COLO829 (cell line): ENCODE measurements at regions not wholly inside any gene's neighbourhood (a gene's known extent, or its start where the extent isn't known, plus 50 kb on each side); places are given as distances from the start of the nearest gene placed in this dataset.

Experiments used
- DNase-seq: peaks from one replicate; pipeline ENCODE4 v3.0.0; 2012; ENCODE audit warnings: low spot score

DNA sequence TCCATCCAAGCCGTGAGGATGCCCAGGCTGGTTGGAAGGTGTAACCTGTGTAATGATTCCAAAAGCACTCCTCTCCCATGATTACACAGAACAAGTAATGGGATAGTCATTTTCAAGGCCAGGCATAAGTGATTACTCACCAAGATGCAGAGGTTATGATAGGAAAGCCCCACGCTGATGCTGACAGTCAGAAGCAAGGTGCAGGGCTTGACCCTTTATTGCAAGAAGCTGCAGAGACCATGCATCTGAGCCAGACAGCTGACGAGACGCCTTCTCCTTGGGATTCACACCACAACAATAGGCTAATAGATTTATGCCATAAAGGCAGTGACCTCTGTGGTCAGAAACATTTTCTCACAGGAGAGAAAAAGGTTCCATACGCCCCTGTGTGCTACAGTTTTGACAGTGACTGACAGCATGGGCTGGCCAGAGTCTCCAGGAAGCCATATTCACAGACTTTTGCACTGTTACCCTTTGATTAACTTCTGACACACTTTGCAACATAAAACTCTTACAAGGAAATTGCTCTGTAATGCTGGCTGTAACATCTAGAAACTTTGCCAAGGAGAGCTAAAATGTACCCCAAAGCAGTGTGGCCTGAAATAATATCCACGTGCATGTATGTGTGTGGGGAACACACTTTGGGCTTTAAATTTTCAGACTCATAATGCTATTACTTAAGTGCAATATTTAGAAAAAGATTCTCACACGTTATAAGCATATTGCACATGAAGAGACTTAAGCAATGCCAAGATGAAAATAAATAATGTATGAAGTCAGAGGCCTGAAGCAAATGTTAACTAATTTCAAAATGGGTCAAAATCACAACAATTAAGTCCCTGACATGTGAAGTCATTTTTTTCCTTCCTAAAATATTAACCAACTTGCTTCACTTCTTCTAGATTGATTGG, 1079.0 kb upstream of the TENM4 start:
- DNase-seq = no peak

DNA sequence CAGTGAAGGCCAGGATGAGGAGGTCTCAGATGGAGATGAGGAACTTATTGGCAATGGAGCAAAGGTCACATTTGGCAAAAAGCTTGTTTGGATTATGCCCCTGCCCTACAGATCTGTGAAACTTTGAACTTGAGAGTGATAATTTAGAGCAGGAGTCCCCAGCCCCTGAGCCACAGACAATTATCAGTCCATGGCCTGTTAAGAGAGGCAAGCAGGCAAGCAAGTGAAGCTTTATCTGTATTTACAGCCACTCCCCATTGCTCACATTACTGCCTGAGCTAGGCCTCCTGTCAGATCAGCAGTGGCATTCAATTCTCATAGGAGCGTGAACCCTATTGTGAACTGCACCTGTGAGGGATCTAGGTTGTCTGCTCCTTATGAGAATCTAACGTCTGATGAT, 1076.9 kb upstream of the TENM4 start:
- DNase-seq = no peak

DNA sequence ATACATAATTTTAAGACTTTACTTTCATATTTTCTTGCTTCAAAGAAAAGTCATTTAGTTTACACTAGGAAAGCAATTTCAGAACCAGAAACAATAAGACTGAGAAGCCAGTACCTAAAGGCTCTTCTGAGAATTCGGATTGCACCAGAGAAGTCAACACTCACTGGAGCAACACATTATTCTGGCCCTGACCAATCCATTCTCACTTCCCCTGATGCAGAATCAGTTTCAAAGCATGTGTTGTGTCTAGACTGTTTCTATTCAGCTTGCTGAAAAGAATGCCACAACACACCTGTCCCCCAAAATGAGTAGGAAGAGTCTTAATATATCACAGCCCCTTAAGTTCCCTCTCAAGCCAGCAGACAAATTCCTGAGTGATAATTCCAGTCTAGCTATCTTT, 1074.3 kb upstream of the TENM4 start:
- DNase-seq = no peak

DNA sequence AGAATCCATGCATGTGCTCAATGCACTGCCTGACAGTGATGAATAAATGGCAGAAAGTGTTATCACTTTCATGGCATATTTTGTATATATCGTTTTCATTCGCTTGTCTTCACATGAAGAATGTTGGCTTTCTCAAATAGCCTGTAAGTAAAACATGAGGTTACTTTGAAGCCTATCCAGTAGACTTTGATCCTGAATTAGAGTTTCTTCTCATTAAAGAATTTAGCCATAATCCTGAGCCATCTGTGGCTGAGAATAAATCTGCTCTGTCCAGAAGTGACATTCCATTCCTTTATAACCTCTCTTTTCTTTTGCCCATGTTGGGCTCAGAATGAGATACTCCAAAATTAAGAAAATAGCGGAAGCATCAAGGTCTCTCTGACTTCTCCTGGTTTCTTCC, 1071.7 kb upstream of the TENM4 start:
- DNase-seq = no peak

DNA sequence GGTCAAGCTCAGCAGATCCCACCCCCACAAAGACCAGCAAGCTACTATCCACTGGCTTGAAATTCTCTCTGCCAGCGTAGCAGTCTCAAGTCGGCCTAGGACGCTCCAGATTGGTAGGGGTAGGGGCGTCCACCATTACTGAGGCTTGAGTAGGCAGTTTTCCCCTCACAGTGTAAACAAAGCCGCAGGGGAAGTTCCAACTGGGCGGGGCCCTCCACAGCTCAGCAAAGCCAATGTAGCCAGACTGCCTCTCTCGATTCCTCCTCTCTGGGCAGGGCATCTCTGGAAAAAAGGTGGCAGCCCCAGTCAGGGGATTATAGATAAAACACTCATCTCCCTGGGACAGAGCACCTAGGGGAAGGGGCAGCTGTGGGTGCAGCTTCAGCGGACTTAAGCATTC, 1064.9 kb upstream of the TENM4 start:
- DNase-seq = no peak

DNA sequence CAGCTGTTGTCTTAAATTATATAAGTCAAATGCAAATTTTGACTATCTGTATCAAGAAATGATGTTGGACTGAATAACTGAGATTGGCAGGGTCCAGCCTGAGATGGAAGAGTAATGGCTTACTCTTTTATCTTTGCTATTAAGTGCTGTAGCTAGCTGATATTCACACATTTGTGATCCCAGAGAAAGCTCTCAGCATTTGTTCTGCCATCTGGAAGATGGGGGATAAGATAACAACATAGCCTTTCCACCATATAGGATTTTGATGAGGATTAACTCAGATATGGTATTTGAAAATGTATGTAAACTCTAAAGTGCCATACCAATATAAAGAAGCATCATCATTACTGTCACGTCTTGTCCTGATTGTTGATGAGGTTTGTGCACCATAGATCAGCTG, 1063.2 kb upstream of the TENM4 start:
- no peak for DNase-seq

DNA sequence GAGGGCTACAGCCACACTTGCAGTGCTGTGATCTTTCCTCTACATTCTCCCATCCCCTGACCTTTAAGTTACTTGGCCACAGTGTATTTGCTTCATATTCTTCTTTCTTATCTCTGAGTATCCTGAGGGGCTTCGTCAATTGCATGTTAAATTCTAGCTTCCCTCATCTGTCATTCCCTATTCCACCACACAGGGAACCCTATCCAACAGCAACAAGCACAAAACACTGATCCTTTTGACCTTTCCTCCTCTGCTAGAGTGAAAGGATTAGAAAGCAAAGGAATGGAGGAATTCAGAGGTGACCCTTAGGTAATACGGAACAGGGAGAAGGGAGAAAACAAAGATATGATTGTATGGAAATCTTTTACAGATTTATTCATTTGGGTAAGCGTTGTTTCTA, 1061.7 kb upstream of the TENM4 start:
- DNase-seq = no peak

DNA sequence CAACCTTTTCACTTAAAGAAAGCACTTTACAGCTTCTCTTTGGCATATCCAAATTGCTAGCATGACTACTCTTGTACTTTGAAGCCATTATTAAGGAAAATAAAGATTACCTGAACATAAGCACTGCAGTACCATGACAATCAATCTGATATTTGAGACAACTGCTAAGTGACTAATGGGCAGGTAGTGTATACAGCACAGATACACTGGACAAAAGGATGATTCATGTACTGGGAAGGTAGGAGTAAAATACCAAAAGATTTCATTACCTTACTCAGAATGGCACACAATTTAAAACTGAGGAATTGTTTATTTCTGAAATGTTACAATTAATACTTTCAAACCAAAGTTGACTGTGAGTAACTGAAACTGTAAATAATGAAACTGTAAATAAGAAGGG, 1054.3 kb upstream of the TENM4 start:
- DNase-seq = no peak

DNA sequence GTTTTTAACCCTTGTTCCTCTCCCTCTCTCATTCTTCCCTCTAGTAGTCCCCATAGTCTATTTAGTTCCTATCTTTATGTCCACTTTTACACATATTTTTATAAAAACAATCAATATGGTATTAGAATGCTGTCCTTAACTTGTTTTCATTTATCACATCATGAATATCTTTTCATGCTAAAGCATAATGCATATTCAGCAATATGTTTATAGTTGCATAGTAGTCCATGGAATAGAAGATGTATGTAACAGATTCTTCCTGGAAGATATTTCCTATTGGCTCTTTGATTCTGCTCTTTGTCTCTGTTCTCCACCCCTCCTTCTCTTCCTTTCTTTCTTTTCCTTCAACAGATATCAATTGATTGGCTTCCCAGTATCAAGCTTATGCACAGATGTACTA, 1047.1 kb upstream of the TENM4 start:
- DNase-seq = no peak

DNA sequence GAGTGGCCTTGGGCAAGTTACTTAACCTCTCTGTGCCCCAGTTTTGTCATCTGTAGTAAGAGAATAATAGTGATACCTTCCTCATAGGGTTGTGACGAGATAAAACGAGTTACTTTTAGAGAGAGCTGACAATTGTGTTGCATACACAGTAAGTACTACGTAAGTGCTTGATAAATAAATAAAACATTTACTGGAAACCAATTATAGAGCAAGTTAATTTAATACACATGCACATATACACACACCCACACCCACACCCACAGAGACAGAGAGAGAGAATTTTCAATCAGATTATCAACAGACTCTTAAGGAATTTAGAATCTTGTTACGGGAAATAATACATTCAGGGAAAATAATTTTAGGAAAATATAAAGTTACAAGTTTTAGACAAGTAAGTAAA, 1045.8 kb upstream of the TENM4 start:
- DNase-seq = no peak

DNA sequence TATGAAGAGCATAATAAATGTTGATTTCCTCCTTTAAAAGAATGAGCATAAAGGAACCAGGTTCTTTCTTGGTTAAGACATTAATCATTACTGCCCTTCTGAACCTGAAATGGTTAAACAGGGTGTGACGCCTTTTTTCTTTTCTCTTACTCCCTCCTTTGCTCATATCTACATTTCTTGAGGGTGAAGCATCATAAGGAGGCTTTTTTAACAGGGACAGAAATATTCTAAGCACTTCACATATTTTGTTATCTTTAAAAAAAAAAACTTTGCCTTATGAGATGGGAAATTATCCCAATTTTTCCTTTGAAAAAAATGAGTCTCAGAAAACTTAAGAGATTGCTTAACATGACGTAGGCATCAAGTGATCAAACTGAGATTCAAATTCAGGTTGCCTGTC, 1036.3 kb upstream of the TENM4 start:
- no peak for DNase-seq

DNA sequence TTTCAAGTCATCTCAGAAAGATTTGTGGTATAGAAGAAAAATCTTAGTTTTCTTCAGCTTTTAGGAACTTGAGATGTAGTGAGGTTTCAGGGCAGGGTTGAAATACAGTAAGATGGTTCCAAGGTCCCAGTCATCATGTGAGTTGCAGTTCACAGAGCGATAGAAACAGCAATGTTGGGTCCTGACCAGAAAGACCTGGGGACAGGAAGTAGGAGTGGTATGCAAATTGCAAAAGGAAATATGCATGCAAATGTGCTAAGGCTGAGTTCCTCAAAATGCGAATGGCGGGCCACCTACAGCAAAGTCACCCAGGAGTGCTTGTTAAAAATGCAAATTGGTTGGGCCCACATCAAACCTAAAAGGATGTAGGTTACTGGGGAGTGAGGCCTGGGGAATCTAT, 1032.7 kb upstream of the TENM4 start:
- DNase-seq = no peak

DNA sequence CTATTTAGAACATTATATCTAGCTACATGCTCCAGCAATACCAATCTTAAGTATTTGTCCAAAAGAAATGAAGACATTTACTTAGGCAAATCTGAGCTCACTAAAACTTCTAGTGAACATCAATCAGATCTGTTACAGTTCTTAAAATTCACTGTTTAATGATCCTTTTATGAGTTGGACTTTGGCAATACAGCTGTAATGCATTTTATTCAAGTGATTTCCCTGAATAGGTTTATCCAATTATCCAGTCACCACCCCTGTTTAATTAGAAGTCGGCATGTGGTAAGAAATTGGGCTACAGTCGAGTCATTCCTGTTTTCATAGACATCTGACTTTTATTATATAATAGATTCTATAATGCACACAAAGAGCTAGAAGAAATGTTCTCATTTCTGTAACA, 1029.0 kb upstream of the TENM4 start:
- no peak for DNase-seq

DNA sequence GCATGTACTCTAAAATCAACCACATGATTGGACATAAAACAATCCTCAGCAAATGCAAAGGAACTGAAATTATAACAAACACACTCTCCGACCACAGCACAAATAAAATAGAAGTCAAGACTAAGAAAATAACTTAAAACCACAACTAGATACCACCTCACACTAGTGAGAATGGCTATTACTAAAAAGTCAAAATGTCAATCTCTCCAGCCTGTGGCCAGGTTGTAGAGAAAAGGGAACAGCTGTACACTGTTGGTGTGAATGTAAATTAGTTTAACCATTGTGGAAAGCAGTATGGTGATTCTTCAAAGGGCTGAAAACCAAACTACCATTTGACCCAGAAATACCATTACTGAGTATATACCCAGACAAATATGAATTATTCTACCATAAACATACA, 1025.7 kb upstream of the TENM4 start:
- DNase-seq = no peak

DNA sequence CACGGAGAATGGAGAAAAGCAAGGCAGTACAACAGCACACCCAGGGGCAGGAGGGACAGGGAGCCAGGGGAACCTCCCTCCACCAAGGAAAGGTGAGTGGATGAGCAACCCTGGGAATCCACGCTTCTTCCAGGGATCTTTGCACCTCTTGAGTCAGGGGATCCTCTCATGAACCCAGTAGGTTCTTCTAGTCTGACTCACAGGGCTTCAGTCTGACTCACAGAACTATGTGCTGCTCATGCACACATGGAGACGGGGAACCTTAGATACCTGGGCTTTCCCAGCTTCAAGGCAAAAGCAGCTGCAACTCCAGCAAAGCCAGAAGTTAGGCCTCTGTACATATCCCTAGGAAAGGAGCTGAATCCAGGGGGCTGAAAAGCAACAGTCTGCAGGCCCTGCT, 1021.4 kb upstream of the TENM4 start:
- no peak for DNase-seq

DNA sequence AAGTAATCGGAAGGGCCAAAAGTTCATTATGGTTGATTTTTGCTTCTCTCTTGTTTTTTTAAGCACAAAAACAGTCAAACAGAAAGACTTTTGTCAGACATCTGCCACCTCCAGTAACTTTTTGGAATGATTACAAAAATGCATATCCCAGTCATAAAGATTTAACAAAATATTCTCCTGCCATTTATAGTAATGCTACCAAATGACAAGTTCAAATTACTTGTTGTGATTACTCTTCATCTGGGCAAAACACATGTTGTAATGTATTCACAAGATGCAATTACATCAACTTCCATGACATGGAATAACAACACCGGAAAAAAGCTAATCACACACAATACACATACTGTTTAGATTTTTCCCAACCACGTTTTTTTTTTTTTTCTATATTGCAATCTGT, 1017.5 kb upstream of the TENM4 start:
- no peak for DNase-seq

DNA sequence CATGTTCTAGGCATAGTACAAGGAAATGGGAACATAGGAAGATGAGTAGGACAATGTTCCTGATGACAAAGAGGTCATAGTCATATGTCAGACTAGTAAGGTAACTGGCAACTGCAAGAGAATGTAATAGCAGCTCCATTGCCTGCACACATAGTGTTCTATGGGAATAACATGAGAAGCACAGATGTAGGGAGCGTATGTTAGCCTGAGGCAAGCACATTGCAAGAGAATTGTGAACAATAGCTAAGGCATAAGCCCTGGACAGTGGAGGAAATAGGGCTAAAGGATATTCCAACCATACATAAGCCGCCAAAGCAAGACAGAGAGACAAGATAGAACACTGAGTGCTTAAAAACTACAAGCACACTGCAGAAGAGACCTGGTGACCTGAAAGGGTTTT, 1017.0 kb upstream of the TENM4 start:
- DNase-seq = no peak

DNA sequence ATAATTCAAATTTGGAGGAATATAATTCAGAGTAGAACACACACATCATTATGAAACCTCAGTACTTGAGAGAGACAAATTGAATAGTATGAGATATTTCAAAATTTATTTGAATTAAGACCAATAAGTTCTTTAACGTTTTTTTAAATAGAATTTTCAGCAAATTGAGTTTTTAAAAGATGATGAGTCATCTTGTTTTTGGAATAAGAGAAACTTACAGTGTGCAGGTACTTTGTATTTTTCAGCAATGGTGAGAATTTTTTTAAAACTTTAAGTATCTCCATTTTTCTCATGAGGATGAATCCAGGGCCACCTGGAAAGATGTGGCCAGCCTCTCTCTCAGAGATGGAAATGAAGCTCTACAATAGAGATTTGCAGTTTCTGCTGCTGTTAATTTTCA, 1015.0 kb upstream of the TENM4 start:
- DNase-seq = no peak

DNA sequence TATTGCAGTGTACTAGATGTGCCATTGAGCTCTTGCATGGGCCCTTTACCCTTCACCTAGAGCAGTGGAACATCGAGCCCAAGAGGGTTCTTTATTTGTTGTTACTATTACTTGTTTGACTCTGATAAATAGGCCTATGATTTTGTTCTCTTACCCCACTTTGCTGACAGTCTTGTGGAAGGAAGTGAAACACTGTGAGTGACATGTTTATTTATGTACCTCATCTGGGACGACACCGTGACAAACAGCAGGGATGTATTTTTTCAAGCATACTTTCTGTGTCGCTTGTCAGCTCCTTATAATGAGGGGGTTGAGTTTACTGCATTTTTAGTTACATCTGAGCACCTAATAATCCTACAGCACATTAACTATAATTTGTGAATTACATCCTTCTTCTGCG, 1010.3 kb upstream of the TENM4 start:
- no peak for DNase-seq

DNA sequence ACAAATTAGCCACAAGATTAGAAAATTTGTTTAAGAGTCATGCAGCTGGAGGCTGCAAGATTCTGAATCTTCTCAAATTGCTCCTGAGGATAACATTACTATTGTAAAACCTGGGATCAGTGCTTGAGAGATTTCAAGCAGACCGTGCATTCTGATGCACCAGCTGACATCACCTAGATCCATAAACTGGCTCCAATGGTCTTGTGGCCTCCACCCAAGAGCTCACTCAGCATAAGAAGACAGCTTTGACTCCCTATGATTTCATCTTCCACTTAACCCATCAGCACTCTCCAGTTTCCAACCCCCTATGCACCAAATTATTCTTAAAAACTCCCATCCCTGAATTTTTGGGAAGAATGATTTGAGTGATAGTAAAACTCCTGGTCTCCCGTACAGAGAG, 1007.9 kb upstream of the TENM4 start:
- no peak for DNase-seq

DNA sequence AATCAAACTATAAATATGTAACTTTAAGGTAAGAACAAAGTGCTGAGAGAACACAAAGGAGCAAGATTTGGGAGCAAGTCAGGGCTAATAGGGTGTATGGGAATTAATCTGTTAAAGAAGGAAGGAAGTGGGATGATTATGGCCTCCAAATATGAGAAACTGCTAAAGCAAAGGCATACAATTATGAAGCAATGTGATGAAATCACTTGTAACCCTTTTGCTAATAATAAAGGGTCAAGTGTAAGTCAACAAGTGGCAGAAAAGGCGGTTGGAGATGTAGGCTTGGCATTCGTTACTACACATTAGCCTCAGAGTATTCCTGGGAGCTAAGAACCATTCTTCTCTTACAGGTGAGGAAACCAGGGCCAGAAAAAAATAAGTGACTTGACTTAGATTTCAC, 1002.3 kb upstream of the TENM4 start:
- DNase-seq = no peak

DNA sequence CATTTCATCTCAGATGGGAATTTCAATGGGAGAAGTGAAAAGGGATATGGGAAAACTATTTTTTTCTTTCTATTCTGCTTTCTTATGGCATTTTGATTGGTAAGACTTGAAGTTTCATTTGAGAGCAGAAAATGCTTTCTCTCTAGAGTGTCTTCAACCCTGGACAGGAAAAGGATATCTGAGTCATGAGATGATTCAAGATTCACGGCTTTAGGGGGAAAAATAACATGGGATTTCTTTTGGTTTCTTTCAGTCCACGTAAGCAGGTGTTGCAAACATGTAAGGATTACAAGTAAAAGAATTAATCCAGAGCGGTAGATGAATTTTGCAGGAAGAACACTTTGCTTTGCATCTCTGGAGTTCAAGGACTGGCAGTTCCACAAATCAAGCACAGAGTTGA, 1001.0 kb upstream of the TENM4 start:
- DNase-seq = no peak

DNA sequence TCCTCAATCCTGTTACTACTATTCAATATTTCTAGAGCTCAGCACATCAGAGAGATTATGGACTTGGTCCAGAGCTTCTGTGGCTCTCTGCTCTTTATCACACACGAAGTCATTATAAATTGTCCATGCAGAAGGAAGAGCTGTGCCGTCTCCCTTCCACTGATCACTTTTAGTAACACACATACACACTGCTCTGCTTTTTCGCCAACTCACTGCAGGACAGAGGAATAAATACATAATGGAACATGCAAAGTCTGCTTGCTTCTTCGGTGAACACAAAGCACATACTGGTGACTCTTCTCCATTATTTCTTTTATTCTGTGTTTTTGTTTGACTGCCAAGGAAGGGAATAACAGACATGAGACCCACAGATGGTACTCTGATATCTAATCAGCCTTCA, 1000.0 kb upstream of the TENM4 start:
- no peak for DNase-seq

DNA sequence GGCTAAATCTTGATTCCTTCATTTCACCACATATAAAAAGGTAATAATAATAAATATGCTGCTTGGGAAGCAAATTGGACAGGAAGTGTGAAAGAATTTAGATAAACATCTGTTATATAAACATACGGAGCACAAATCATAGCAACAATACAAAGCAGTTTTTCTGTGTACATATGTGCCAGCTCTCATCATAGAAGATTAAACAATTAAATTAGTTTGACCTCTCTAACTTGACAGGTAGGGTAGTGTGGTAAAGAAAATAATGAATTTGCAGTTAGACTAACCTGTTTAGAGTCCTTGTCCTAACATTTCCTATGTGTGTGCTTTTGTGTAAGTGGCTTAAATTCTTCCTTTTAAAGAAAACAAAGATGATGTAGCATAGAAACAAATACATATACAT, 995.7 kb upstream of the TENM4 start:
- DNase-seq = no peak

DNA sequence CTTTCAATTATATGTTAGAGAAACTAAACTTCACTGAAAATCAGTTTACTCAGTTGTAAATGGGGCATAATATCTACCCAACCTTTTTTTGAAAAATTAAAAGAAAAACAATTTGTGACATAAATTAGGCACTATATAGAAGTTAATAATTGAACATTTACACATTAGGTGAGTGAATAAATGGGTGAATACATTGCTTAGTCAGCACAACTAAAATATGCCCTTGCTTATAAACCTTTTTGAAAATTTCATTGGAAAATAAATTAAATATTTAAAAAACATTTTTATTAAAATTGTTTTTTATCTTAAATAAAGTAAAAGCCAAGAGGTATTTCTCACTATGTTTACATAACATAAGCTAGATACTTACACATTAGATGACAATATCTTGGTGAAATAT, 994.5 kb upstream of the TENM4 start:
- no peak for DNase-seq
